Activated CD4-positive, alpha-beta T cell treated with anti-CD3 and anti-CD28 coated beads, Interleukin-2, amount 50 U/mL, for 16 hours (primary cell): ENCODE measurements at regions not wholly inside any gene's neighbourhood (a gene's known extent, or its start where the extent isn't known, plus 50 kb on each side); places are given as distances from the start of the nearest gene placed in this dataset.
A peak's percentile ranks its signal among the peaks of the same experiment; 100 is the strongest.

Source experiments
- DNase-seq: peaks from one replicate; pipeline ENCODE4 v3.0.0-alpha.2; 2020

- no peak for DNase-seq
These were observed 49.9 kb upstream of the HS6ST1 start for GRCh38 chr2:128368437-128369107.

GRCh38 chr2:128369108-128369555 is 50.5 kb upstream of the HS6ST1 start:
- DNase-seq, result no peak

GRCh38 chr2:128369602-128370467 is 51.2 kb upstream of the HS6ST1 start:
- no peak for DNase-seq

GRCh38 chr2:128370468-128371247 is 52.0 kb upstream of the HS6ST1 start:
- DNase-seq, result no peak

- no peak for DNase-seq
These were observed 52.6 kb upstream of the HS6ST1 start for GRCh38 chr2:128371248-128371630.

GRCh38 chr2:128371648-128372345 is 53.1 kb upstream of the HS6ST1 start:
- no peak for DNase-seq

GRCh38 chr2:128372621-128373341 is 54.1 kb upstream of the HS6ST1 start:
- peak; percentile 16 for DNase-seq

- DNase-seq, result no peak
These were observed 54.9 kb upstream of the HS6ST1 start for GRCh38 chr2:128373451-128374000.

- no peak for DNase-seq
These were observed 55.5 kb upstream of the HS6ST1 start for GRCh38 chr2:128374001-128374710.

GRCh38 chr2:128374711-128375413 is 56.2 kb upstream of the HS6ST1 start:
- no peak for DNase-seq

GRCh38 chr2:128375454-128375853 is 56.8 kb upstream of the HS6ST1 start:
- no peak for DNase-seq

- no peak for DNase-seq
These were observed 57.8 kb upstream of the HS6ST1 start for GRCh38 chr2:128376241-128377041.

- DNase-seq, result no peak
These were observed 58.6 kb upstream of the HS6ST1 start for GRCh38 chr2:128377071-128377910.

GRCh38 chr2:128378231-128379020 is 59.8 kb upstream of the HS6ST1 start:
- DNase-seq, result no peak

- DNase-seq, result no peak
These were observed 60.6 kb upstream of the HS6ST1 start for GRCh38 chr2:128379021-128380015.
